K562 (cell line): ENCODE measurements at regions not wholly inside any gene's neighbourhood (a gene's known extent, or its start where the extent isn't known, plus 50 kb on each side); places are given as distances from the start of the nearest gene placed in this dataset.

ENCODE experiments used
- ATAC-seq: fragments of 200-7000 bp; cut with Tn5 transposase; 3 replicates; pipeline ENCODE4 v1.9.1; 2020; ENCODE audit warnings: moderate library complexity
- BruUV-seq: library from RNA; stranded (reverse); fragments of 400-500 nt; replicated peaks from 2 replicates; lab custom pipeline; 2021; lab: Mats Ljungman, UMichigan
- CTCF ChIA-PET: fragments of 300-600 bp; formaldehyde crosslinking; extraction: SDS; loops from one replicate; lab custom pipeline; 2021; ENCODE audit warnings: low intra/inter-chr PET ratio; lab: Yijun Ruan, JAX
- POLR2A ChIA-PET: fragments of 300-600, 350-650 bp; sonication (Branson Sonifier 250); formaldehyde crosslinking; extraction: SDS; loops from one replicate; lab custom pipeline; 2021; ENCODE audit warnings: antibody characterized with exemption, inconsistent platforms; lab: Yijun Ruan, JAX
- DNase-seq, 4 experiments: peaks; one replicate each; pipeline versions ENCODE4 v3.0.0 to v3.0.0-alpha.2; 2011 to 2018; ENCODE audit warnings: low spot score in 3 of 4, mixed read lengths in 3 of 4; ENCODE audit errors: extremely low read depth in 1 of 4
- FAIRE-seq: peaks from 2 replicates; lab custom pipeline; 2011; peaks lifted over from hg19 to GRCh38; lab: Jason Lieb, UNC
- H2AFZ ChIP-seq: 2 replicates; pipeline ENCODE4 v1.6.0; 2011; ENCODE audit warnings: low read depth, low read length, control low read depth, inconsistent platforms
- H3K27ac ChIP-seq: fragments of 200-600 bp; 3 replicates; pipeline ENCODE4 v1.8.0; 2011; ENCODE audit warnings: low read depth, mild to moderate bottlenecking, control low read depth, inconsistent platforms, low read length, moderate library complexity, mixed read lengths; ENCODE audit errors: extremely low read depth
- H3K27me3 ChIP-seq, 2 experiments: fragments of 300-600 bp in 1 of 2; 2 replicates in 1 of 2; 3 replicates in 1 of 2; pipeline versions ENCODE4 v1.6.0 to v1.8.0; 2011; ENCODE audit warnings: inconsistent platforms in 2 of 2, low read length in 2 of 2, mild to moderate bottlenecking in 1 of 2, mixed read lengths in 1 of 2, moderate library complexity in 1 of 2; ENCODE audit not compliant: control insufficient read depth in 2 of 2, insufficient read depth in 2 of 2
- H3K36me3 ChIP-seq: fragments of 300-600 bp; 3 replicates; pipeline ENCODE4 v1.8.0; 2011; ENCODE audit warnings: mild to moderate bottlenecking, low read length, inconsistent platforms; ENCODE audit not compliant: control insufficient read depth, insufficient read depth
- H3K4me1 ChIP-seq, 2 experiments: fragments of 200-600 bp in 1 of 2; replicated peaks in 1 of 2; 2 replicates in 1 of 2; 3 replicates in 1 of 2; pipeline versions ENCODE4 v1.5.1 to v1.8.0; 2011; ENCODE audit warnings: inconsistent platforms in 2 of 2, low read length in 2 of 2, mild to moderate bottlenecking in 1 of 2, mixed read lengths in 1 of 2, moderate library complexity in 1 of 2; ENCODE audit not compliant: control insufficient read depth in 2 of 2, insufficient read depth in 2 of 2
- H3K4me2 ChIP-seq: 2 replicates; pipeline ENCODE4 v1.6.1; 2011; ENCODE audit warnings: low read length, control low read depth, inconsistent platforms, mixed read lengths; ENCODE audit not compliant: insufficient read depth
- H3K4me3 ChIP-seq: fragments of 200-600 bp; sonication (generic), shearing (Covaris generic); 2 replicates; pipeline ENCODE4 v1.5.1; 2016; ENCODE audit warnings: control low read depth, inconsistent platforms
- H3K79me2 ChIP-seq: fragments of 200-600 bp; 3 replicates; pipeline ENCODE4 v1.8.0; 2011; ENCODE audit warnings: low read length, inconsistent platforms; ENCODE audit not compliant: control insufficient read depth, insufficient read depth
- H3K9ac ChIP-seq, 2 experiments: 2 replicates each; pipeline versions ENCODE4 v1.6.0 to v1.6.1; 2011; ENCODE audit warnings: low read depth in 2 of 2, low read length in 2 of 2, control low read depth in 1 of 2, inconsistent platforms in 1 of 2, mild to moderate bottlenecking in 1 of 2, mixed read lengths in 1 of 2; ENCODE audit not compliant: insufficient read depth in 1 of 2
- H3K9me1 ChIP-seq: one replicate; pipeline ENCODE4 v1.6.0; 2011; ENCODE audit warnings: inconsistent platforms, mild to moderate bottlenecking, low read length, moderate library complexity; ENCODE audit not compliant: control insufficient read depth, insufficient read depth
- H3K9me3 ChIP-seq: replicated peaks from 2 replicates; pipeline ENCODE4 v1.5.1; 2011; ENCODE audit warnings: low read depth, low read length, inconsistent platforms; ENCODE audit not compliant: control insufficient read depth, insufficient read depth
- H4K20me1 ChIP-seq: replicated peaks from 2 replicates; pipeline ENCODE4 v1.6.1; 2011; ENCODE audit warnings: low read length, inconsistent platforms, mixed read lengths; ENCODE audit not compliant: control insufficient read depth, insufficient read depth
- MTA3 ChIP-seq: fragments of 450-650 bp; formaldehyde crosslinking; IDR thresholded peaks from 2 replicates; pipeline ENCODE4 v1.6.1; 2017; ENCODE audit warnings: mild to moderate bottlenecking, borderline replicate concordance
- NCOA2 ChIP-seq, 2 experiments: fragments of 450-650 bp; IDR thresholded peaks; 2 replicates each; pipeline ENCODE4 v1.6.1; 2018; ENCODE audit warnings: mild to moderate bottlenecking in 2 of 2, moderate library complexity in 1 of 2; ENCODE audit not compliant: partially characterized antibody in 2 of 2
- SIN3A ChIP-seq, 2 experiments: fragments of 150-350 bp in 1 of 2; IDR thresholded peaks; 2 replicates each; pipeline ENCODE4 v1.6.1; 2011 to 2016; ENCODE audit warnings: borderline replicate concordance in 2 of 2, low read depth in 2 of 2, low read length in 2 of 2, mild to moderate bottlenecking in 2 of 2, moderate library complexity in 2 of 2; ENCODE audit not compliant: control insufficient read depth in 1 of 2
- ZBTB49 ChIP-seq: sonication (generic); formaldehyde crosslinking; IDR thresholded peaks from 2 replicates; pipeline ENCODE4 v1.8.0; 2022; ENCODE audit warnings: missing genetic modification reagents, mild to moderate bottlenecking, borderline replicate concordance
- ZKSCAN1 ChIP-seq: fragments of 150-350 bp; IDR thresholded peaks from 2 replicates; pipeline ENCODE4 v1.6.1; 2016; ENCODE audit warnings: low read depth, low read length
- ZNF184 ChIP-seq: sonication (generic); formaldehyde crosslinking; IDR thresholded peaks from 2 replicates; pipeline ENCODE4 v1.5.0; 2020; ENCODE audit warnings: missing genetic modification reagents
- ZNF212 ChIP-seq: fragments of 450-650 bp; formaldehyde crosslinking; IDR thresholded peaks from 2 replicates; pipeline ENCODE4 v1.4.0; 2020; ENCODE audit warnings: mild to moderate bottlenecking
- ZNF830 ChIP-seq: fragments of 250-450 bp; sonication (Bioruptor Pico); IDR thresholded peaks from 2 replicates; pipeline ENCODE4 v1.5.0; 2021; ENCODE audit warnings: mild to moderate bottlenecking
- WGBS: fragments of 100-300 bp; shearing (Covaris generic); methylation state at CpG from one replicate; pipeline ENCODE4 v1.1.6; 2016; ENCODE audit warnings: low coverage, mixed read lengths; ENCODE audit not compliant: insufficient coverage; ENCODE audit errors: missing lambda C conversion rate; 5-methylcytosine and 5-hydroxymethylcytosine counted together
- in situ Hi-C: fragments of 300-500 bp; cut with MboI; formaldehyde crosslinking; loops from 4 replicates; pipeline ENCODE4 v1.15.0; 2018; ENCODE audit warnings: inconsistent platforms, mixed read lengths
- intact Hi-C: fragments of 100-400 bp; cut with micrococcal nuclease; formaldehyde crosslinking; loops from 2 replicates; pipeline ENCODE4 v1.14.2; 2022

- FAIRE-seq (no peak), ATAC-seq (no peak), DNase-seq (no peak)
- H3K9me1 ChIP-seq, result no peaks in the 10 kb centered on the region
- no peaks in the 10 kb centered on the region for H3K79me2 ChIP-seq
- H3K9ac ChIP-seq, result no peak overlapping the region
- H2AFZ ChIP-seq, result no peak overlapping the region
- H3K36me3 ChIP-seq, result no peaks in the 10 kb centered on the region
- no peaks in the 10 kb centered on the region for H3K9me3 ChIP-seq
- H3K27ac ChIP-seq, result no peak overlapping the region
- TF ChIP-seq ZNF184 (CRISPR knock-in tag) (no peak), ZKSCAN1 (no peak), SIN3A (IDR thresholded peaks at IDR 0.05; ENCODE audit: borderline replicate concordance in 2 of 2, control insufficient read depth in 1 of 2, low read depth in 2 of 2, low read length in 2 of 2) (no peak), MTA3 (no peak), ZBTB49 (CRISPR knock-in tag) (no peak), NCOA2 (IDR thresholded peaks at IDR 0.05; ENCODE audit: partially characterized antibody in 2 of 2) (no peak), ZNF212 (CRISPR knock-in tag) (no peak), ZNF830 (CRISPR knock-in tag) (no peak)
- TF ChIP-seq, all 486 proteins: peak for 0
- 0 out of 5 replicates have a peak, but pooled peaks cover 0 to 10% of the 10 kb centered on the region in 2 experiments for H3K27me3 ChIP-seq
- in situ Hi-C loops (no loop called here), intact Hi-C loops (no loop called here)
- H4K20me1 ChIP-seq, result no peaks in the 10 kb centered on the region
- H3K4me3 ChIP-seq, result no peak overlapping the region
- 0% methylated on average over 5 of the region's 5 CpGs for WGBS
- no TSS peak for BruUV-seq
- ChIA-PET POLR2A (interaction anchor here (1.0 kb wide), 1 partner anchor 43 kb away, joined by 3 read pairs; no protein-coding TSS in a partner anchor), CTCF (no interaction called here)
- H3K4me1 ChIP-seq, result peaks cover 0 to 2% of the 10 kb centered on the region in 2 experiments; a peak in 1 of 5 replicates
- H3K4me2 ChIP-seq, result no peak overlapping the region
Observed at GRCh38 chr7:98511175-98511574, 105.9 kb upstream of the NPTX2 start.
